K562 (cell line): ENCODE measurements at regions not wholly inside any gene's neighbourhood (a gene's known extent, or its start where the extent isn't known, plus 50 kb on each side); places are given as distances from the start of the nearest gene placed in this dataset.

Experiments used
- ADNP ChIP-seq: fragments of 200-800 bp; sonication (Bioruptor generic); IDR thresholded peaks from 2 replicates; pipeline ENCODE4 v1.6.1; 2016; ENCODE audit warnings: missing genetic modification characterization, missing compliant biosample characterization
- ARNT ChIP-seq, 2 experiments: fragments of 450-650 bp; IDR thresholded peaks; 2 replicates each; pipeline ENCODE4 v1.6.1; 2016; ENCODE audit warnings: mild to moderate bottlenecking in 1 of 2
- BCOR ChIP-seq: fragments of 450-650 bp; IDR thresholded peaks from 2 replicates; pipeline ENCODE4 v1.6.1; 2016
- BRD4 ChIP-seq: fragments of 200-600 bp; sonication (generic); IDR thresholded peaks from 2 replicates; pipeline ENCODE4 v1.6.1; 2017; ENCODE audit warnings: inconsistent platforms
- CXXC5 ChIP-seq: fragments of 250-450 bp; sonication (Bioruptor Pico); IDR thresholded peaks from 2 replicates; pipeline ENCODE4 v1.8.0; 2022; ENCODE audit warnings: inconsistent platforms, mild to moderate bottlenecking, moderate library complexity
- DACH1 ChIP-seq: fragments of 450-650 bp; IDR thresholded peaks from 2 replicates; pipeline ENCODE4 v1.6.1; 2018; ENCODE audit not compliant: partially characterized antibody
- DMBX1 ChIP-seq: fragments of 250-450 bp; sonication (Bioruptor Pico); IDR thresholded peaks from 2 replicates; pipeline ENCODE4 v1.8.0; 2022; ENCODE audit warnings: inconsistent platforms, mild to moderate bottlenecking, moderate library complexity, borderline replicate concordance
- FOXJ2 ChIP-seq: fragments of 200-800 bp; sonication (Bioruptor generic); IDR thresholded peaks from 2 replicates; pipeline ENCODE4 v1.6.1; 2016; ENCODE audit warnings: missing genetic modification characterization, missing compliant biosample characterization
- GABPA ChIP-seq: fragments of 200-800 bp; sonication (Bioruptor generic); conservative IDR thresholded peaks from 2 replicates; pipeline ENCODE4 v1.6.1; 2016; ENCODE audit warnings: low read depth, missing genetic modification characterization, missing compliant biosample characterization
- GATAD2A ChIP-seq: fragments of 450-650 bp; IDR thresholded peaks from 2 replicates; pipeline ENCODE4 v1.6.1; 2017
- GTF2A2 ChIP-seq: IDR thresholded peaks from 2 replicates; pipeline ENCODE4 v1.6.1; 2016; ENCODE audit warnings: mild to moderate bottlenecking, missing genetic modification characterization, missing compliant biosample characterization
- HDAC1 ChIP-seq, 2 experiments: fragments of 450-650 bp; IDR thresholded peaks; 2 replicates each; pipeline ENCODE4 v1.6.1; 2016 to 2017; ENCODE audit warnings: inconsistent platforms in 1 of 2, mild to moderate bottlenecking in 1 of 2, moderate library complexity in 1 of 2
- HES1 ChIP-seq: fragments of 450-650 bp; IDR thresholded peaks from 2 replicates; pipeline ENCODE4 v1.6.1; 2016; ENCODE audit warnings: low read depth, mild to moderate bottlenecking, moderate library complexity
- MBD1 ChIP-seq: fragments of 250-450 bp; sonication (Bioruptor Pico); IDR thresholded peaks from 2 replicates; pipeline ENCODE4 v1.8.0; 2022; ENCODE audit warnings: inconsistent platforms
- MECOM ChIP-seq: fragments of 250-450 bp; sonication (Bioruptor Pico); IDR thresholded peaks from 2 replicates; pipeline ENCODE4 v1.8.0; 2022; ENCODE audit warnings: inconsistent platforms
- MITF ChIP-seq: IDR thresholded peaks from 2 replicates; pipeline ENCODE4 v1.6.1; 2014; ENCODE audit warnings: antibody characterized with exemption
- PML ChIP-seq: IDR thresholded peaks from 2 replicates; pipeline ENCODE4 v1.6.1; 2012; ENCODE audit warnings: low read length, inconsistent platforms
- SAFB ChIP-seq: fragments of 200-400 bp; formaldehyde crosslinking; IDR thresholded peaks from 2 replicates; pipeline ENCODE4 v1.6.1; 2017; ENCODE audit warnings: low read depth, low read length, borderline replicate concordance
- TAF1 ChIP-seq: IDR thresholded peaks from 2 replicates; pipeline ENCODE4 v1.6.1; 2011; ENCODE audit warnings: mild to moderate bottlenecking, low read length, moderate library complexity; ENCODE audit not compliant: insufficient read depth, control insufficient read depth, severe bottlenecking; ENCODE audit errors: extremely low read depth
- TCF7 ChIP-seq: sonication (generic); IDR thresholded peaks from 2 replicates; pipeline ENCODE4 v1.6.1; 2016; ENCODE audit warnings: antibody characterized with exemption, borderline replicate concordance
- TSC22D4 ChIP-seq: fragments of 450-650 bp; IDR thresholded peaks from 2 replicates; pipeline ENCODE4 v1.6.1; 2016; ENCODE audit warnings: missing genetic modification characterization, missing biosample characterization, control low read depth
- XRCC4 ChIP-seq: IDR thresholded peaks from one replicate; pipeline ENCODE4 v1.6.1; 2011; ENCODE audit not compliant: insufficient read depth, insufficient read length; ENCODE audit errors: extremely low read depth
- ZC3H4 ChIP-seq: sonication (generic); formaldehyde crosslinking; IDR thresholded peaks from 2 replicates; pipeline ENCODE4 v1.9.0; 2021; ENCODE audit warnings: missing genetic modification reagents, borderline replicate concordance
- TF ChIP-seq, protein P1 (sequence below): sonication (generic); formaldehyde crosslinking; IDR thresholded peaks from 2 replicates; pipeline ENCODE4 v1.9.0; 2022; ENCODE audit warnings: mild to moderate bottlenecking, missing genetic modification reagents
- TF ChIP-seq, protein P2 (sequence below): sonication (generic); formaldehyde crosslinking; IDR thresholded peaks from 2 replicates; pipeline ENCODE4 v1.8.1; 2022; ENCODE audit warnings: missing genetic modification reagents

DNA sequence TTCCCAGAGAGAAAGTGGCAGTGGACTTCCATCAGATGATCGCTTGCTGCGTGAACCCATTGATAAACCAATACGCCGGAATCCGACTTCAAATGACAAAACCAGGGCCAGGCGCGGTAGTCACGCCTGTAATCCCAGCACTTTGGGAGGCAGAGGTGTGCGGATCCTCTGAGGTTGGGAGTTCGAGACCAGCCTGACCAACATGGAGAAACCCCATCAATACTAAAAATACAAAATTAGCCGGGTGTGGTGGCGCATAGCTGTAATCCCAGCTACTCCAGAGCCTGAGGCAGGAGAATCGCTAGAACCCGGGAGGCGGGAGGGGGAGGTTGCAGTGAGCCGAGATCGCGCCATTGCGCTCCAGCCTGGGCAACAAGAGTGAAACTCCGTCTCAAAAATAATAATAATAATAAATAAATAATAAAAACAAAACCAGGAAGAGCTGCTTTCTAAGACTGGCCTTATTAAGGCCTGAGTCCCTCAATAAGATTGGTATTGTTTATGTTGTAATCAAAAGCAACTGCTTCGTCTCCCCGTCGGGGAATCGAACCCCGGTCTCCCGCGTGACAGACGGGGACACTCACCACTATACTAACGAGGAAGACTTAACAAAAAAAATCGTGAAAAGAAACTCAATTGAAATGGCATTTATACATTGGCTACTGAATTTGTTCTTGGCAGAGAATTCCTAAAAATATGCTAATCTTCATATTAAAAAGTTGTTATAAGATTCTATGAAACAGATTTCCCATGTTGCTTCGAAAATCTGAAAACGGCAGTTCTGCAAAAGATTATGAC, 110.2 kb upstream of the ZNF184 start (continued):
- TF ChIP-seq HDAC1 (IDR thresholded peaks at IDR 0.05) (peak in 1 of 2 experiments; percentile 85; a peak in 1 of 4 replicates), BRD4 (peak; percentile 90; the same call in 1 of the 2 replicates), TSC22D4 (tag) (no peak), GABPA (tag) (no peak), GATAD2A (no peak), MBD1 (CRISPR knock-in tag) (no peak), SAFB (no peak), CXXC5 (CRISPR knock-in tag) (peak; percentile 49; the same call in 1 of the 2 replicates), ADNP (peak; percentile 90), MECOM (CRISPR knock-in tag) (no peak), PML (0 out of 2 replicates have a peak, but pooled peaks have one; percentile 33), TCF7 (no peak), ZC3H4 (CRISPR knock-in tag) (no peak), FOXJ2 (tag) (peak; percentile 41), TAF1 (no peak), HES1 (no peak), ARNT (IDR thresholded peaks at IDR 0.05) (peak in 1 of 2 experiments; percentile 87; a peak in 3 of 4 replicates), DMBX1 (CRISPR knock-in tag) (no peak), GTF2A2 (tag) (no peak), MITF (no peak), BCOR (peak; percentile 49), DACH1 (no peak), XRCC4 (no peak)
- TF ChIP-seq, protein P1, sequence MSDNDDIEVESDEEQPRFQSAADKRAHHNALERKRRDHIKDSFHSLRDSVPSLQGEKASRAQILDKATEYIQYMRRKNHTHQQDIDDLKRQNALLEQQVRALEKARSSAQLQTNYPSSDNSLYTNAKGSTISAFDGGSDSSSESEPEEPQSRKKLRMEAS (CRISPR knock-in tag): no peak
- TF ChIP-seq, protein P2, sequence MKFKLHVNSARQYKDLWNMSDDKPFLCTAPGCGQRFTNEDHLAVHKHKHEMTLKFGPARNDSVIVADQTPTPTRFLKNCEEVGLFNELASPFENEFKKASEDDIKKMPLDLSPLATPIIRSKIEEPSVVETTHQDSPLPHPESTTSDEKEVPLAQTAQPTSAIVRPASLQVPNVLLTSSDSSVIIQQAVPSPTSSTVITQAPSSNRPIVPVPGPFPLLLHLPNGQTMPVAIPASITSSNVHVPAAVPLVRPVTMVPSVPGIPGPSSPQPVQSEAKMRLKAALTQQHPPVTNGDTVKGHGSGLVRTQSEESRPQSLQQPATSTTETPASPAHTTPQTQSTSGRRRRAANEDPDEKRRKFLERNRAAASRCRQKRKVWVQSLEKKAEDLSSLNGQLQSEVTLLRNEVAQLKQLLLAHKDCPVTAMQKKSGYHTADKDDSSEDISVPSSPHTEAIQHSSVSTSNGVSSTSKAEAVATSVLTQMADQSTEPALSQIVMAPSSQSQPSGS (CRISPR knock-in tag): no peak
